Neural progenitor cell (in vitro differentiated cells): ENCODE measurements at regions not wholly inside any gene's neighbourhood (a gene's known extent, or its start where the extent isn't known, plus 50 kb on each side); places are given as distances from the start of the nearest gene placed in this dataset.

Source experiments
- CTCF ChIP-seq: fragments of 200-600 bp; sonication (generic); IDR thresholded peaks from 2 replicates; pipeline ENCODE4 v1.5.1; 2017; ENCODE audit warnings: antibody characterized with exemption, mild to moderate bottlenecking
- EZH2 ChIP-seq: fragments of 200-600 bp; sonication (generic); IDR thresholded peaks from 2 replicates; pipeline ENCODE4 v1.6.1; 2017; ENCODE audit warnings: antibody characterized with exemption, mild to moderate bottlenecking, moderate library complexity

DNA sequence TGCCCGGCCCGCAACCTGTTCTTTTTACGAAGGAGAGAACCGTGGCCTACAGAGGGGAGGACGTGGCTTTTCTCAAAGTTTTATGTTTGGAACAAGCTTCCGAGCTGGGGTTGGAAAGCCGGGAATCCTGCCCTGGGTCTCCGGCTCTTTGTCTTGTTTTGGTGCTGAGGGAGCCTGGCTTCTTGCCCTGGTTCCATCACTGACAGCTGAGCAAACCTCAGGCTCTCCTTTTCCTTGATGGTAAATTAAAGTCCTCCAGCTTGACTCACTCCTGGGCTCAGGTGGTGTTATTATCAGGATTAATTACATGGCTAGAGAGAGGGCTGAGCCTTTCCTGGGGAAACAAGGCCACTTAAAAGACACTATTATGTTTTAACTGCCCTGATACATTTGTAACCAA lies 289.5 kb upstream of the RGMA start:
- TF ChIP-seq CTCF (no peak), EZH2 (no peak)
